GM18508 (cell line): ENCODE measurements at regions not wholly inside any gene's neighbourhood (a gene's known extent, or its start where the extent isn't known, plus 50 kb on each side); places are given as distances from the start of the nearest gene placed in this dataset.

Experiments used
- ATAC-seq: cut with Tn5 transposase; IDR thresholded peaks from one replicate; pipeline ENCODE4 v1.9.1; 2021; ENCODE audit warnings: moderate number of reproducible peaks; ENCODE audit not compliant: insufficient read depth, unreplicated experiment

DNA sequence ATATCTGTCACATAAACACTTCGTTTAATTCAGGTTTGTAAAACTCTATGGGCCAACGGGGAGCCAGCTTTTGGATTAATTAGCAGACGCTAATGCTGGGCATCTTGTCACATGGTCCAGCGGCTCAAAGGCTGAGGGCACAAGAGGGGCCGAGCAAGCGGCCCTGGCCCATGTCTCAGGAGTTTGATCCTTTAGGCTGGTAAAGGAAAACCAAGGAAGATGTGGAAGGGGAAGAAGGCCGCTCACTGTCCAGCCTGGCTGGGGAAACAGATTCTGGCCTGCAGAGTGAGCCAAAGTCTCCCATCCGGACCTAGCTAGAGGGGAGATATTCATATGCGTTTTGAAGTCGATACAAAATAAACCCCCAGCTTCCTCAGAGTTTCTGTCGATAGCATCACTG, 248.6 kb upstream of the SIX2 start:
- ATAC-seq, result no peak

DNA sequence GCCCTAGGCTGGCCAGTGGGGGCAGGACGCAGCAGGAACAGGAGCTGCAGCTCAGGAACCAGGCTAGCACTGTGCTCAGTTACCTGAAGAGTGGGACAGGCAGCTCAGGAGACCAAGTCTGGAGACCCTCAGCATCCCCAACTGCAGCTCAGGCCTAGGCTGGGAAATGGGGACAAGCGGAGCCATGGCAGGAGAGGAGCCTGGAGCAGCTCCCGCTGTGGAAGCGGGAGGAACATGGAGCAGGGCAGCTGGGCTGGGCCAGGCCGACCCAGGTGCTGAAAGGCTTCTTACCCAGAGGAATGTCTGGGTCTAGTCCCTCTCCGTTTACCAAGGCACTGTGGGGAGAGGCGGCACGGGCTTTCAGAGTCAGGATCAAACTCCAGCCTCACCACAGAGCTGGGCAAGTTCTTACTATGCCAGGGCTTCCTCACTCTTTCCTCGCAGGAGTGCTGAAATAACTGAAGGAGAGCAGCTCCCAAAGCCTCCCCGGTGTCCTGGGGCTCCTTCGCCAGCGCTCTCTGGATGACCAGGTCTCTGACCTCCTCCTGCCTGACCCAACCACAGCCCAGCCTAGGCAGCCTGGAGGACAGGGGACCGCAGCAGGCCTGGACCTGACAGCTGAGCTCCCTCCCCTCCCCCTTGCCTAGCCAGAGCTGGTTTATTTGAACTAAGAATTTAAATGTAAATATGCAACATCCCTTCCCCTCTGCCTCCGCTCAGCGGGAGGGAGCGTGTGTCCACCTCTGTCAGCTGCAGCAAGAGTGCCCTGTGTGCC, 247.8 kb upstream of the SIX2 start:
- ATAC-seq, result no peak

DNA sequence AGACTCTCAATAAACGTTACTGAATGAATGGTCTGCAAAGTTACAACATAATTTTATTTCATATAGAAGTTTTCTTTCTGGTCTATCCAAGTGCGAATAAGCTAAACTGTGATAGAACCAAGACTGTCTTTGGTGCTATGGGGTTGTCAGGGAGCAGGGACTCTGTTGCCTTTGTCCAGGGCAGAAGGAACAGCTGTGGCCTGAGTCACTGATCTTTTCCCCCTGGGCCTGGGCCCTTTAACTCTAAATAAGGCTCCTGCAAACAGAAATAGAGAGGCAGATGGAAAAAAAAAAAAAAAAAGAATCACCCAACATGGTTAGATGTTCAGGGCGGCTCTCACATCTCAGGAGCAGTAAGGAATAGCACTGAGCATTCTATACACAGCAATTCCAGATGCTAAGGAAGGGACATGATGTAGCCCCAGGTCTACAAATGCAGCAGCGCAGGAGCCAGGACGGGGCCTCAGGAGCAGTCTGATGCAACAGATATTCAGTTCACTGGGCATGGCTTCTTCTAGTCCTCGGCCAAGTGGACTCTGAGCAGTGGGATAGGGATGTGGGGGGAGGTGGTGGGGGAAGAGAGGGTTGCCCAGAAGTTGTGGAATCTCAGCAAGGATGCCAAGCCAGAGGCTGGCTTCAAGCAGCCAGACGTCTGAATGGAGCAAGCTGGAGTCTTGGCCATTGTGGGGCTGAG, 247.1 kb upstream of the SIX2 start:
- ATAC-seq, result no peak

DNA sequence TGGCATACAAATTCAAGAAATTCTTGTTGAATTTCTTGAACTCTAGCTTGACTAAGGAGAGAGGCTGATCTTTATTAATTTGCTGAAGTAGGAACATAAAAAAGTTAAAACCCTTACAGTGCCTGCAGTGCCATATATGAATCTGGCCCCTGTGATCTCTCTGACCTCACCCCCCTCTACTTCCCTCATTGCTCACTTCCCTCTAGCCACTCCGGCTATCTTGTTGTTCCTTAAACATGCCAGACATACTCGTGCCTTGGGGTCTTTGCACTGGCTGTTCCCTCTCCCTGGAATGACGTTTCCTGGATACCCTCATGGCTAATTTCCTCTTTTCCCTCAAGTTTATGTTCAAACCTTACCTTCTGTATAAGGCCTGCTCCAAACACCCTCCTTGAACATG, 246.3 kb upstream of the SIX2 start:
- no peak for ATAC-seq

DNA sequence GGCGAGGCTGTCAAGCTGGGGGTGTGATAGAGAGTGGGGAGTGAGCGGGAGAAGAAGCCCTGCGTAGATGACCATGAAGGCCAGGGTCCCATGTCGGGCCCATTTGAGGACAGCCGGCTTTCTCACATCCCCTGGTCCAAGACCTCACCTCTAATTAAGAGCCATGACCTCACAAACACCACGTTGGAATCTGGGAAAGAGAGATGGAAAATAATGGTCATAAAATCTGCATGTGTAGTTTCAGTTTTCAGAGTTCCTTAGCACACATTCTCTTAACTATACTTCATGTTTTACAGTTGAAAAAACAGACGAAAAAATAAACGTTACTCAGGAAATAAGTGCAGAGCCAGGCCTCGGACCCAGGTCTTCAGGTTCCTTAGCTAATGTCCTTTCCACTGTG, 244.8 kb upstream of the SIX2 start:
- no peak for ATAC-seq

DNA sequence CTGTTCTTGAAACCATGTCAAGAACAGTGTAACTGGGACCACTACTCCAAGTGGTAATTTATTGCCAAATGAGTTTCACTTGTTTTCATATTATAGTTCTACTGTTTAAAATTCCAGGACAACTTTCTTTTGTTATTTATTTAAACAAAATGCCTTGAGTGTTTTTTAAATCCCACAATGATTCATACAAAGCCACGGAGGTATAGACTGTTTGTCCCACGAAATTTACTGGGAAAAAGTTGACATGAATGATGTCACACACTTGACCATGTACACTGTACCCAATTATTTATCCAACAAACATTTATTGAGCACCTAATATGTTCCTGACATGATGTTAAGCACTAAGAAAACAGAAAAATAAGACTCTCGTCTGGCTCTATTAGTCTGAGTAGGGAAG, 243.9 kb upstream of the SIX2 start:
- ATAC-seq, result no peak

DNA sequence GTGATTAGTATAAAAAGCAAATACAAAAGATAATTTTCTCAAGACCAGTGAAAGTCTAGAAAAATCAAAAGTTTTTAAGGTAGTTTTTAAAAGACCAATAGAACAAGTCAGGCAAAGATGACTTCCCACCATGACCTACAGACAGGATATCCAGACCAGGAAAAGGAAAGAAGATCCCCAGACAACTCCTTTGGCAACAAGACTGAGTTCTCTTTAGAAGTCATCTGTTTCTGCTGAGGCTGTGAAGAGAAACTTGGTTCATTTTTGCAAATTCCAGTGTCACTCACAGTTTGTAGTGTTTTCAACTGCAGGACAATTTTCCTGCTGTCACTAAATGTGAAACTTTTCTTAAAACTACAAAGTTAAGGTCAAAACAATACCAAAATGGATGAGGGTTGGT, 240.9 kb upstream of the SIX2 start:
- no peak for ATAC-seq

DNA sequence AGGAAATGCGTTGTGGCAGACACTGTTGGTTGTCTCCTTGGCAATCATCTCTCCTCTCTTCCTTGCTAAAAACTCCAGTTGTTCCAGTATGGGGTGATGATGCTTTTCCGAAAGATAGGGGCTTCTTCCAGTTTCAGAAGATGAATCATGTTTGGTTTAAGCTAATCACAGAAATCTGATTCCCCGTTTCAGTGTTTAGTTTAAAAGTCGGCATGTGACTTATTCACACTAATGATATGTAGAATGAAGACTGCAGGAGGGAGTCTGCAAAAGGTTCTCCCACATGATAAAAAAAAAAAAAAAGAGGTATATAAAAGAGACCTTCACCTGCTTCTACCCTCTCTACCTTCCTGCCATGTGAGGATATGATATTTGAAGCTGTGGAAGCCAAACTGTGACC, 239.0 kb upstream of the SIX2 start:
- no peak for ATAC-seq

DNA sequence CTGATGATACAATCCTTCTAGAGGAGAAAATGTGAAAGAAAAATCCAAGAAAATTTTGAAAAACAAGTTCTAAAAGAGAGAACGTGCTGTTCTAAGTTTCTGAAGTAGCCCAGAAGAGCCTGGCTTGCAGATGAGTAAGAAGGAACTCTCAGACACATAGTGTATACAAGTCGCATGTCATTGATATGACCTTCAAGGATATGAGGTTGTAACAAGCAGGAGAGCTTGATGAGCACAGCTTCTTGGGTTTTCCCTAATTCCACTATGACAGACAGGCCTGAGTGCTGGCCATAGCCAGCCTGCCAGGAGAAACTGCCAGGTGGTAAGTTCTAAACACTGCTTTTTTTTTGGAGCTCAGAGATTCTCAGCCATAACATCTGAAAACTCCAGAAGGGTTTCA, 235.7 kb upstream of the SIX2 start:
- ATAC-seq, result no peak

DNA sequence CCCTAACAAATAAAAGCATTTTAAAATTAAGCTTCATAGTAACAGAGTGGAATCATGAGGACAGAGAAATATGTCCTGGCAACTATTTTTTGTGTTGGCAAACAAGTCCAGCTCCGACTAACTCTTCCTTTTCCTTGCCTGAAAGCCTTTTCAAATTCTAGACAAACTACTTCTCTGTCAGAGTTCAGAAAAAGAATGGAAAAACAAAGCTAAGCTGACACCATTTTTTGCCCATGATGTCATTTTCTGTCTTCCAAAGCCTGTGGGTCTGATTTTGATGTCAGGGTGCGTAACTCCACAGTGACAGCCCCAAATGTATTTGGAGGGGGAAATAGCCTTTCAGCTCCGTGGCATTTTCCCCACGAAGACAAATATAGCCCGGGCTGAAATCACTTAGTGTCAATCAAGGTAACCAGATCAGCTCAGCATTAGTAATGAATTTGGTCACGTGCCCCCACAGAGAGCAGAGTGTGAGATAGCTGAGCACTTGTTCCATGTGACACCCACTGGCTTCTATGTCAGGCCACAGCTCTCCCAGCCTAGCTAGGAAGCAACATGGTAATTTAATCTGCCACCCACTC, 233.0 kb upstream of the SIX2 start:
- ATAC-seq, result no peak

DNA sequence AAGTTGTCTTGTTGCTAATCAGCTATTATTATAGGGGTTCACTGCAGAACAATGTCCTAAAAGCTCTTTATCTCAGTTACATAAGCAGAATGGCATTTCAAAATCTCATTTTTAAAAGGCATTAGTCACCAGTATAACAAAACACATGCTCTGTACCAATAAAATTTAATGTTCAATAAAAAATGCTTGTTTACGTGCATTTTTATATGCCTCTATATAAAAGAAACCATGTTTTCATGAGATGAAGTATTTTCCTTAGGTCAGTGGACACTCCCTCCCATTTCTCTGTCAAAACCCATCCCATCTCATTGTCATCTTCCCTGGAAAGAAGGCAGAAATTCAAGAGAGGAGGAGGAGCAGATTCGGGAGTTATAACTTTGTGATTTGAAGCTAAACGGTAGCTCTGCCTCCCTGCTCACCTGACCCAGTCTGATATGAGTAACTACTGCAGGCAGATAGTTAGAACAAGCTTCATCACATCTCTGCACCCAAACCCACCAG, 231.9 kb upstream of the SIX2 start:
- no peak for ATAC-seq

DNA sequence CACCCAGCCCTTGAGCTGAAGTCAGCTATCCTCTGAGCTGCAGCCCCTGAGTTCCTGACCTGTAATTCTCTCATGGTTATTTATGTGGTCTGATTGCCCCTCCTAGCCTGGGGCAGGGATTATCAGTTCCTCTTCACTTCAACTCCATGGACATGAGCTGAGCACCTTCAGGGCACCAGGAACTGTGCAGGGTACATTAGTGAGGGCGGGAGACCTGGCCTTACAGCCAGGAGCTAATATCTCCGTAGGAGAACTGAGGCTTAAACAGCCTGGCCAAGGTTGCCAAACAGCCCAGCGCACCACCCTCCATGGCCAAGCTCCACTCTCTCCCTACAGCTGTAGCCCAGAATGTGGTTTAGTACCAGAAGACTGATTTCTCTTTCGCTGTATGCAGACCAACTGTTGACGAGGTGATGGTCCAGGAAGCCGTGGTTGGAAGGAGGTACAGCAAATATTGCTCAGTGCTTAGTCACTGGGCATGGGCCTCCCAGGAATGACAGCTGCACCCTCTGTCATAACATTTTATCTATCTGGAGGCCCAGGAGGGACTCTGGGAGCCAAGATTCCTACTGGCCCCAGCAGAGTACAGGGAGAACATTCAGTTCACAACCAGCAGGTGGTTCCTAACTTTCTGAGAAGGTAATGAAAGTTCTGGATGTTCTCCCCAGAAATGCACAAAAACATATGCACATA, 228.7 kb upstream of the SIX2 start:
- ATAC-seq, result no peak

DNA sequence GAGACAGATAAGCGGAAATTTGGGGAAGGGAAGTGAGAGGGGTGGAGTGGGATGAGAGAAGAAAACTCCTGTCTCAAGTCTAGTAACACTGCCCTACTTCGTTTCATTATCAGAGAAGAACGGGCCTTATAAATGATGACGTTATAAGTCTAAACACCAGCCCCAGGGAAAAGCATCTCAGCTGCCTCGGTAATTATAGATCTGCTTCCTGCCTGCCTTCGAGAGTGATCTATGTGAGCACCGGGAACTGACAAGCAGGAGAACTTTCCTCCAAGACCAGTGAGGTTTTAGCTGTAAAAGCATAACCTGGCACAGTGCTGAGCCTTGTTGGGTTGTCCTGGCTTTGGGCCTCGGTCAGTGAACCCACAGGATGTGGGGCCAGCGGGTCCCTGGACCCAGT, 227.9 kb upstream of the SIX2 start:
- ATAC-seq, result no peak

DNA sequence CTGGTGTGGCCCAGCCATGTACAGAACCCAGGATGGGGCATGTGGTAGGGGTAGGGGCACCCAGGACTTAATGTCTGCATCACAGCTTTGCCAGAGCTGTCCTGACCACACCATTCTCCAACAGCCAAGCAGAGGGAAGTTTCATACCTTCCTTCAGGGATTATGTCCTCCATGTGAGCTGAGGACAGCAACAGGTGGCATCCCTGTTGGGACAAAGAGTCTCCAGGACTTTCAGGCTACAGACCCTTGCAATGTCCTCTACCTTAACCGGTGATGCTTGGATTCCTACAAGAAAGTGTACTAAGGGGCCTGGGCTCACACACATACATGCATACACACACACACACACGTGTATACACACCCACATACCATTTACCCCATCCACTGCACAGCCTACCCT, 227.0 kb upstream of the SIX2 start:
- no peak for ATAC-seq

DNA sequence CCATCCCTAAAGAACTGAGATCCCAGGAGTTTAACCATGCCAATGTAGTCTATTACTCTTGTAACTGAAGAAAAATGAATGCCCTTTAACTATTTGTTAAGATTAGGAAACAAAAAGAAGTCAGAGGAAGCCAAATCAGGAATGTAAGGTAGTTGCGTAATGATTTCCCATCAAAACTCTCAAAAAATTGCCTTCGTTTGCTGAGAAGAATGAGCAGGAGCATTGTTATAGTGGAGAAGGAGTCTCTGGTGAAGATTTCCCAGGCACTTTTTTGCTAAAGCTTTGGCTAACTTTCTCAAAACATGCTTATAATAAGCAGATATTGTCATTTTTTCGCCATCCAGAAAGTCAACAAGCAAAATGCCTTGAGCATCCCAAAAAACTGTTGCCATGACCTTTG, 224.0 kb upstream of the SIX2 start:
- no peak for ATAC-seq

DNA sequence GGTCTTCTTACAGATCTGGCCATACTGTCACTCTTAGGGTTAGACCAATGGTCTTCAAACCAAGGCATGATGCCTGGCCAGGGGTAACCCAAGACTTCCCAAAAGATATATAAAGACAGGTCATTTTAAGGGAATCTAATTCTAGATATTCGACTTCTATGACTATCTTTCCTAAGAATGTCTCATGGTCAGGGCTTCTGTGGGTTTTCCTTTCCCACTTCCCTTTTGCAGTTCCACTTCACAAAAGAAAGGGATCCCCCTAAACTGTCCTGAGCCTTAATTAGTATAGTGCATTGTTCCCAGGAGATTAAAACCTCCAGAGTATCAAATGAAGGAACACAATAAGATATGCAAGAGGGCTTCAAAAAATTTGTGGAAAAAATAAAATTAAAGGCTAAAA, 223.6 kb upstream of the SIX2 start:
- no peak for ATAC-seq

DNA sequence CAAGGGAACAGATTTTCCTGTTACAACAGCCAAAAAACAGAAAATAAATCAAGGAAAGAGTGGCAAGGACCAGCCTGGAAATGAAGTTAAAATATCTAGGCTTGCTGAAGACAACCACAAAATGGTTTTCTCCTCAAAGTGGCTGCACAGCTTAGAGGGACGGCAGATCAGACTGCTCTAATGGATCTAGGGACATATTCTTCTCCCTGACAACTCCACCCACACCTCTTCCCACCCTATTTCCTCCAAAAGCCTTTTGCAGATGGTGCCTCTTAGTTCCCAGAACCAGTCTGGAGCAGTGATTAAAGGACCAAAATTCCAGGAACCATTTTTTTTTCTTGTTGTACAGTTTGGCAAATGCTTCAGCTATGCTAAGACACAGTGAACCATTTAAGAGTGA, 220.2 kb upstream of the SIX2 start:
- no peak for ATAC-seq

DNA sequence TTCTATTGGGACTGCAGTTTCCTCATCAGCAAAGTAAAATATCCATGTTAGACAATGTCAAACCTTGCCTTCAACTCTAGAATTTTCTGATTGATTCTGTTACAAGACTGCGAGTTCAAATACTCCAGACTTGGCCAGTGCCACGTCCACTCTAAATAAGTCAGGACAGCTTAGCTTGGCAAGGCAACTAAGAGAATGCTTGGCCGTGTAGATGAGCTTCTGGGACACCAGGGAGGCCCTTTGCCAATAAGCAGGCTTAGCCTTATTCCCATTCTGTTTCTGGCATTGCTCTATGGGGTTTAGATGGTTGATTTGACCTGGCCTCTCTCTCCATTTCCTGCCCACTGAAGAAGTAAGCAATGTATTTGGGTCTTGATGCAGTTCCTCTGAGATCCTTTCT, 218.1 kb upstream of the SIX2 start:
- no peak for ATAC-seq

DNA sequence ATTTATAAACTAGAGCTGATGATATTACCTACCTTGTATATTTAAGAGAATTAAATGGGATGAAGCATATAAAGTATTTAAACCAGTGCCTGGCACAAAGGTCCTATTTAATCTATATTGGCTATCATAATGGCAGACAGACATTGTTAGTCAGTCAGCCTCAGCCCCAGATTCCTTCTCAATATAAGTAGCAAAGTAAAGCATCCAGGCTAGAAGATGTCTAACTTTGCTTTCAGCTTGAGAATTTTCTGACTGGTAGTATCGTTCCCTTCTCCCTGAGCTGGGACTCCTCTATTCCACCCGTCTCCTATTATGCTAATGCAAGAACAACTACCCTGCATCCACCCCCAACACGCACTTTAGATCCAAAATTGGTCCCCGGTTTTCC, 215.7 kb upstream of the SIX2 start:
- ATAC-seq, result no peak

DNA sequence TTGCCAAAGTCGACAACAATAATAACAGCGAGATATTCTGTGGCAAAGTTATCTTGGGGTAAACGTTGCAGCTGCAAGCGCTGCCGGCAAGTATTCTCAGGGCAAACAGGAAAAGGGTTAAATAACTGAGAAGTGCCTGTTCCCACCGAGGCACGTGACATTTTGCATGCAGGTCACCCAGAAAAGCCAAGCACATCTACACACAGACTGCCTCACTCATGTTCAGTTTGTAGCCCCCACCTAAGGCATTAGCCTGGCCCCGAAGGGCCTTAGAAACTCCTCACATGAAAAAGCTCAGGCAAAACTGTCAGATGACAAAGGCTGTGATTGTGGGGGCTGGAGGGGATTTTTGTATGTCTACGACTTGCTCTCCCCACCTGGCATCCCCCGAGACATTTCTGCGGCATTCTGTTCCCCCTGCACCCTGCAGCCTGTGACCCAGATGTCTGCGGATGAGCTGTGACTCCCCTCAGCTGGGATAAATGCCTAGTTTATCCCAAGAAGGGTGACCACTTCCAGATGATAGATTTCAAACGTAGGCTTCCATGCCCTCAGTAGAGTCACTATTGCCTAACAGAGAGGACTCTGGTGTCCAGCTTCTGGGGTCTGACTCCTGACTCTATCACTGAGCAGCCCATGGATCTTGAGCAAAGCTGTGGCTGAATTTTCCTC, 215.2 kb upstream of the SIX2 start:
- no peak for ATAC-seq

DNA sequence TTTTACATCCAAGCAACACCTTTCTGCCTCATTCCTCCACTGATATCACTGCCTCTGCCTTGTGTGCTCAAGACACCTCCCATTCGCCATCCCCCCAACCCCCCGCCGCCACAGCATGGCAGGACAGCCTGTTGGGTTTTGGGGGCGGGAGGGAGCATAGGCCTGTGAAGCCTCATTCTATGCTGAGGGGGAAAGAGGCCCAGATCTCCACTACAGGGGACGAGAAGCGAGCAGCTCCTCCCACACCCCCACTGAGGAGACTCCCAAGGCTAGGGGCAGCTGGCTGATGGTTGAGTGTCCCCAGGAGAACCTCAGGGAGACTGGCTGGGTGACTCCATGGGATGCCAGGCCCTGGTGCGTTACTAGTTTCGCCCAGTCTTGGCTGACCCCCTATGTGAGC, 214.3 kb upstream of the SIX2 start:
- no peak for ATAC-seq
